GM12878 (cell line): ENCODE measurements at regions not wholly inside any gene's neighbourhood (a gene's known extent, or its start where the extent isn't known, plus 50 kb on each side); places are given as distances from the start of the nearest gene placed in this dataset.

ENCODE experiments used
- ATAC-seq: fragments of 200-7000 bp; cut with Tn5 transposase; 3 replicates; pipeline ENCODE4 v1.9.1; 2020; ENCODE audit warnings: mild to moderate bottlenecking, moderate library complexity
- BruUV-seq: library from RNA; stranded (reverse); fragments of 400-500 nt; replicated peaks from 2 replicates; lab custom pipeline; 2021; lab: Mats Ljungman, UMichigan
- CTCF ChIA-PET: fragments of 300-600 bp; sonication (Branson Sonifier 250); formaldehyde crosslinking; extraction: SDS; loops from one replicate; lab custom pipeline; 2021; ENCODE audit warnings: inconsistent platforms; lab: Yijun Ruan, JAX
- POLR2A ChIA-PET: fragments of 350-600 bp; formaldehyde crosslinking; extraction: SDS; loops from one replicate; lab custom pipeline; 2021; ENCODE audit warnings: inconsistent platforms; lab: Charles Lee
- RAD21 ChIA-PET: fragments of 300-600 bp; sonication (Branson Sonifier 250); formaldehyde crosslinking; loops from one replicate; lab custom pipeline; 2023; ENCODE audit warnings: antibody characterized with exemption; ENCODE audit not compliant: unreplicated experiment; lab: Charles Lee
- SMC1A ChIA-PET: fragments of 300-600 bp; sonication (Branson Sonifier 250); formaldehyde crosslinking; loops from one replicate; lab custom pipeline; 2023; ENCODE audit not compliant: unreplicated experiment, uncharacterized antibody; lab: Charles Lee
- DNase-seq: peaks from one replicate; pipeline ENCODE4 v3.0.0-alpha.2; 2011; ENCODE audit warnings: low read depth, low spot score
- FAIRE-seq: peaks from 3 replicates; lab custom pipeline; 2011; peaks lifted over from hg19 to GRCh38; lab: Jason Lieb, UNC
- H2AFZ ChIP-seq: 2 replicates; pipeline ENCODE4 v1.6.0; 2011; ENCODE audit warnings: low read depth, low read length, control low read depth; ENCODE audit not compliant: control insufficient read depth
- H3K27ac ChIP-seq: 2 replicates; pipeline ENCODE4 v1.5.1; 2011; ENCODE audit warnings: control low read depth; ENCODE audit not compliant: control insufficient read depth, insufficient read depth
- H3K27me3 ChIP-seq, 2 experiments: replicated peaks in 1 of 2; 2 replicates each; pipeline versions ENCODE4 v1.6.0 to v1.6.1; 2011; ENCODE audit warnings: low read length in 1 of 2; ENCODE audit not compliant: control insufficient read depth in 2 of 2, insufficient read depth in 2 of 2
- H3K36me3 ChIP-seq, 2 experiments: 2 replicates each; pipeline ENCODE4 v1.5.1; 2011; ENCODE audit warnings: low read length in 1 of 2; ENCODE audit not compliant: control insufficient read depth in 2 of 2, insufficient read depth in 2 of 2
- H3K4me1 ChIP-seq: 2 replicates; pipeline ENCODE4 v1.6.1; 2011; ENCODE audit warnings: mild to moderate bottlenecking, low read length, moderate library complexity, mixed read lengths; ENCODE audit not compliant: control insufficient read depth, insufficient read depth
- H3K4me2 ChIP-seq: 2 replicates; pipeline ENCODE4 v1.6.0; 2011; ENCODE audit warnings: control low read depth; ENCODE audit not compliant: control insufficient read depth, insufficient read depth
- H3K4me3 ChIP-seq: fragments of 200-600 bp; sonication (generic); 2 replicates; pipeline ENCODE4 v1.5.1; 2016
- H3K79me2 ChIP-seq: 2 replicates; pipeline ENCODE4 v1.6.0; 2011; ENCODE audit warnings: low read length; ENCODE audit not compliant: control insufficient read depth, insufficient read depth
- H3K9ac ChIP-seq: 2 replicates; pipeline ENCODE4 v1.8.0; 2011; ENCODE audit warnings: low read length, control low read depth, mixed read lengths; ENCODE audit not compliant: control insufficient read depth, insufficient read depth
- H3K9me3 ChIP-seq: replicated peaks from 3 replicates; pipeline ENCODE4 v1.5.1; 2011; ENCODE audit warnings: mild to moderate bottlenecking, low read length; ENCODE audit not compliant: control insufficient read depth, insufficient read depth
- H4K20me1 ChIP-seq: 2 replicates; pipeline ENCODE4 v1.6.0; 2011; ENCODE audit not compliant: control insufficient read depth, insufficient read depth
- BRCA1 ChIP-seq: IDR thresholded peaks from 2 replicates; pipeline ENCODE4 v1.6.1; 2011; ENCODE audit warnings: low read depth, low read length, improper control_type of control experiment
- DPF2 ChIP-seq: fragments of 450-650 bp; IDR thresholded peaks from 2 replicates; pipeline ENCODE4 v1.6.1; 2017; ENCODE audit warnings: mild to moderate bottlenecking
- GATAD2B ChIP-seq: fragments of 450-650 bp; conservative IDR thresholded peaks from 2 replicates; pipeline ENCODE4 v1.6.1; 2017; ENCODE audit warnings: low read depth, mild to moderate bottlenecking, moderate library complexity
- MTA2 ChIP-seq: fragments of 450-650 bp; IDR thresholded peaks from 2 replicates; pipeline ENCODE4 v1.6.1; 2016; ENCODE audit warnings: low read depth, mild to moderate bottlenecking, moderate library complexity
- RCOR1 ChIP-seq: conservative IDR thresholded peaks from 2 replicates; pipeline ENCODE4 v1.6.1; 2012; ENCODE audit warnings: low read depth, low read length, improper control_type of control experiment
- RELA ChIP-seq: fragments of 450-650 bp; IDR thresholded peaks from 2 replicates; pipeline ENCODE4 v1.8.0; 2014; ENCODE audit warnings: borderline replicate concordance; ENCODE audit not compliant: partially characterized antibody
- RUNX3 ChIP-seq: IDR thresholded peaks from 2 replicates; pipeline ENCODE4 v1.6.1; 2012; ENCODE audit warnings: low read length, inconsistent platforms
- SIN3A ChIP-seq: IDR thresholded peaks from 2 replicates; pipeline ENCODE4 v1.6.1; 2012; ENCODE audit warnings: low read depth, low read length, improper control_type of control experiment
- SMARCA5 ChIP-seq: fragments of 450-650 bp; IDR thresholded peaks from 2 replicates; pipeline ENCODE4 v1.6.1; 2017; ENCODE audit warnings: mild to moderate bottlenecking
- SPI1 ChIP-seq: IDR thresholded peaks from 2 replicates; pipeline ENCODE4 v1.6.1; 2011; ENCODE audit warnings: low read depth, mild to moderate bottlenecking, low read length, moderate library complexity, borderline replicate concordance; ENCODE audit not compliant: insufficient read depth
- ZNF24 ChIP-seq: fragments of 450-650 bp; IDR thresholded peaks from 2 replicates; pipeline ENCODE4 v1.6.1; 2017; ENCODE audit warnings: antibody characterized with exemption, mild to moderate bottlenecking
- ZSCAN29 ChIP-seq: fragments of 450-650 bp; IDR thresholded peaks from 2 replicates; pipeline ENCODE4 v1.6.1; 2017; ENCODE audit warnings: mild to moderate bottlenecking, moderate library complexity
- WGBS: methylation state at CpG from one replicate; pipeline ENCODE4 v1.1.6; 2016; ENCODE audit warnings: low lambda C conversion rate; ENCODE audit not compliant: insufficient replicate concordance, insufficient coverage; ENCODE audit errors: missing lambda C conversion rate; 5-methylcytosine and 5-hydroxymethylcytosine counted together
- in situ Hi-C: fragments of 300-500 bp; cut with MboI; formaldehyde crosslinking; loops from 9 replicates; pipeline ENCODE4 v1.14.3; 2018; ENCODE audit warnings: mixed read lengths
- intact Hi-C: fragments of 100-400 bp; cut with micrococcal nuclease; formaldehyde crosslinking; loops from one replicate; pipeline ENCODE4 v1.14.2; 2022; ENCODE audit not compliant: unreplicated experiment

DNA sequence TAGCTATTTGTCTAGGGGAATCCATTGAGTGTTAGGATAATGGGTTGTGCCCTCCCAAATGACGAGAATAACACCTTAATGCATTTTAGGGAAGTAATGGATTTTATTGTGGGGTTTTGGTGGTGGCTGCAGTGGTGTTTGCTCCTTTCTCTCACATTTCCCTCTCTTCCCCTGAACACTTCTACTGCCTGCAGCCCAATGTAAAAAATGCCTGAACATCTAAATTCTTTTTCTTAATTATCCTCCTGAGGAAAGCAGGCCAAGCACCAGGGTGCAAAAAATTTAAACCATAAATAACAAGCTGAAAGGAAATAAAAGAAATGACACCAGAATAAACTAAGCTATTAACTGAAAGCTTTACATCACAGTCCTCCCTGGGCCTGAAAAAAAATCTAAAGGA lies 57.3 kb upstream of the PCDH8 start:
- BruUV-seq = no TSS peak

GRCh38 chr13:52903320-52903719 lies 54.9 kb upstream of the PCDH8 start:
- in situ Hi-C loops = no loop called here
- intact Hi-C loops = no loop called here
- DNase-seq (peak; percentile 23), FAIRE-seq (peak; percentile 96), ATAC-seq (peak; percentile 99)
- Histone ChIP-seq H3K27me3 (peaks cover 0 to 2% of the 10 kb centered on the region in 2 experiments; a peak in 2 of 4 replicates), H3K4me2 (0 out of 2 replicates have a peak overlapping the region, but pooled peaks have one; percentile 22), H3K4me3 (no peak overlapping the region), H2AFZ (no peak overlapping the region), H4K20me1 (no peaks in the 10 kb centered on the region), H3K27ac (no peak overlapping the region), H3K9ac (no peak overlapping the region), H3K9me3 (no peaks in the 10 kb centered on the region), H3K36me3 (no peaks in the 10 kb centered on the region), H3K4me1 (peaks cover 9% of the 10 kb centered on the region; the same call in 1 of the 2 replicates), H3K79me2 (no peaks in the 10 kb centered on the region)
- 7% methylated on average over 4 of the region's 4 CpGs for WGBS
- ChIA-PET CTCF (interaction anchor here (1.3 to 5.9 kb wide), 4 partner anchors 18 to 238 kb away, joined by 3 to 34 read pairs (median 4); no protein-coding TSS in a partner anchor), SMC1A (interaction anchor here (0.6 to 2.1 kb wide), 8 partner anchors 9 to 238 kb away, joined by 3 to 6 read pairs (median 3); no protein-coding TSS in a partner anchor), POLR2A (interaction anchor here (1.5 kb wide), 1 partner anchor 18 kb away, joined by 4 read pairs; no protein-coding TSS in a partner anchor), RAD21 (interaction anchor here (1.9 to 2.9 kb wide), 3 partner anchors 18 to 238 kb away, joined by 6 to 12 read pairs (median 8); no protein-coding TSS in a partner anchor)
- no TSS peak for BruUV-seq
- TF ChIP-seq DPF2 = 0 out of 2 replicates have a peak, but pooled peaks have one; percentile 26
- no peak for TF ChIP-seq SIN3A
- TF ChIP-seq ZNF24 = 0 out of 2 replicates have a peak, but pooled peaks have one; percentile 32
- peak; percentile 64; the same call in 1 of the 2 replicates for TF ChIP-seq SMARCA5
- 0 out of 2 replicates have a peak, but pooled peaks have one; percentile 10 for TF ChIP-seq ZSCAN29
- peak; percentile 10; the same call in 1 of the 2 replicates for TF ChIP-seq MTA2
- TF ChIP-seq GATAD2B = no peak
- no peak for TF ChIP-seq BRCA1
- TF ChIP-seq SPI1 = peak; percentile 89
- peak; percentile 13; the same call in 1 of the 2 replicates for TF ChIP-seq RUNX3

More for the DNA sequence above, 57.3 kb upstream of the PCDH8 start:
- H3K36me3 ChIP-seq = no peaks in the 10 kb centered on the region
- DNase-seq = no peak
- in situ Hi-C loops (no loop called here), intact Hi-C loops (no loop called here)
- H3K9me3 ChIP-seq = no peaks in the 10 kb centered on the region
- FAIRE-seq = no peak
- H3K9ac ChIP-seq = no peak overlapping the region
- H3K4me2 ChIP-seq = no peak overlapping the region
- H3K27ac ChIP-seq = no peak overlapping the region
- H3K4me3 ChIP-seq = no peak overlapping the region
- ATAC-seq = no peak
- POLR2A ChIA-PET = no interaction called here
- RAD21 ChIA-PET = interaction anchor here (1.0 to 2.9 kb wide), 2 partner anchors 62 to 246 kb away, joined by 3 to 12 read pairs; no protein-coding TSS in a partner anchor
- H3K4me1 ChIP-seq = peaks cover 9% of the 10 kb centered on the region; the same call in 1 of the 2 replicates
- no peaks in the 10 kb centered on the region for H3K79me2 ChIP-seq
- SMC1A ChIA-PET = interaction anchor here (0.7 to 0.9 kb wide), 3 partner anchors 8 to 56 kb away, joined by 3 to 4 read pairs (median 3); no protein-coding TSS in a partner anchor
- TF ChIP-seq RCOR1 (no peak), RELA (no peak)
- no peak overlapping the region for H2AFZ ChIP-seq
- peaks cover 0 to 2% of the 10 kb centered on the region in 2 experiments; a peak in 2 of 4 replicates for H3K27me3 ChIP-seq
- no peaks in the 10 kb centered on the region for H4K20me1 ChIP-seq
- CTCF ChIA-PET = interaction anchor here (1.0 to 5.9 kb wide), 3 partner anchors 9 to 62 kb away, joined by 3 to 34 read pairs (median 3); no protein-coding TSS in a partner anchor
- 0% methylated on average over 1 of the region's 1 CpG for WGBS
